ENCODE measurements at regions not wholly inside any gene's neighbourhood (a gene's known extent, or its start where the extent isn't known, plus 50 kb on each side); places are given as distances from the start of the nearest gene placed in this dataset.
"Not testable (repeated sequence)": the region's sequence is repeated elsewhere in the genome, so short reads cannot be mapped to it uniquely, and the experiment has no call there.

DNA sequence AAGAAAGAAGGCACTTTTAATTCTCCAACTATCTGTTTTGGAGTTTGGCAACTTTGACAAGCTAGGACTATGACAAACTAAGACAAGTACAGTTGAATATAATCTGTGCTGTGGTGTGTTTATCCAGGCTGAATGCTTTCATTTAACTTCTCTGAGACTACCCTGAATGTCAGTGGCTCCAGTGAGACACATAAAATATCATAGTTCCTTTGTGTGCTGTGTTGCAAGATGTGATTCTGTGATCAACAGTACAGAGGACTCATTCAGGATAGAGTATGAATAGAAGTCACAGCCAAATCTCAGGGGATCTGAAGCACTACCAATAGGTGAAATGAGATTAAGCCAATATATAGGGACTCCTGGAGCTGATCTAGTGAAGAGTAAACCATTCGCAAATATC, 876.9 kb upstream of the FBXO33 start:
- no peak for DNase-seq (ENCODE audit: low read depth in 2 of 3, low spot score in 2 of 3)

DNA sequence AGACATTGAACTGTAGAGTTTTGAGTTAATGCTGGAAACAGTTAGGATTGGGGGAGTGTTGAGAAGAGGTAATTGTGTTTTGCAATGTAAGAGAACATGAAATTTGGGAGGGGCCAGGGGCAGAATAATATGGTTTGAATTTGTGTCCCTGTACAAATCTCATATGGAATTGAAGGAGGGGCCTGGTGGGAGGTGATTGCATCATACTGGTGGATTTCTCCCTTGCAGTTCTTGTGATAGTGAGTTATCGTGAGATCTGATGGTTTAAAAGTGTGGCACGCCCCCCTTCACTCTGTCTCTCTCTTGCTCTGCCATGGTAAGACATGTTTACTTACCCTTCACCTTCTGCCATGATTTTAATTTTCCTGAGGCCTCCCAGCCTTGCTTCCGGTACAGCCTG, 876.0 kb upstream of the FBXO33 start:
- DNase-seq (ENCODE audit: low read depth in 2 of 3, low spot score in 2 of 3), result no peak

GRCh38 chr14:40296821-40297220, 864.6 kb upstream of the FBXO33 start:
- DNase-seq (ENCODE audit: low read depth in 2 of 3, low spot score in 2 of 3), result no peak

GRCh38 chr14:40292664-40293063, 860.4 kb upstream of the FBXO33 start:
- no peak for DNase-seq (ENCODE audit: low read depth in 2 of 3, low spot score in 2 of 3)

- DNase-seq (ENCODE audit: low read depth in 2 of 3, low spot score in 2 of 3), result no peak
Measured at GRCh38 chr14:40282196-40282595, 850.0 kb upstream of the FBXO33 start.

DNA sequence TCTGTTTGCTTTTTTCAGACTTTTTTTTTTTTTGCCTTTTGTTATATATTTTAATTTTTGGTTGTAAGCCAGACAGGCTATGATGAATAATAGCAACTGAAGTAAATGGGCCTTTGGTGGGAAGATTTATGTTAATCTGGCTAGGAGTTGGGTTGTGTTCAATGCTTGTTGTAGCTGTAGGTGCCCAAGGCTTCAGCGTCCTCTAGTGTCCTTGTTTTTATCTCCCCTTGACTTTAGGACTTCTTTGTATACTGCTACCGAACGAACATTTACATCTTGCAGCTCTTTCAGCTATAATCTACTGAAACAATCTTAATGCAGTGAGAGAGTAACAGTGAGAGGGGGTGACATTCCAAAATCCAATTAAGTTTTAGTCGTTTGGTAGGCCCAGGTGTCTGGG, 848.4 kb upstream of the FBXO33 start:
- no peak for DNase-seq (ENCODE audit: low read depth in 2 of 3, low spot score in 2 of 3)

DNA sequence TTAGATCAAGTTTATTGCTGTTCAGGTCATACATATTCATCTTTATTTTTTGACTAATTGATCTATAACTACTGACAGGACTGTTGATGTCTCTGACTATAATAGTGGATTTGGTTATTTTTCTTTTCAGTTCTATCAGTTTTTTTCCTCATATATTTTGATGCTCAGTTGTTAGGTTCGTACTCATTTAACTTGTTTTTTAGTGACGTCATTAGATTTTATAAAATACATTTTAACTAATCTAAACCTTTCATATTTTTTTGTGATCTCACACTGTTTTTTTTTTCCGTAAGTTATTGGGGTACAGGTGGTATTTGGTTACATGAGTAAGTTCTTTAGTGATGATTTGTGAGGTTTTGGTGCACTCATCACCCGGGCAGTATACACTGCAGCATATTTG, 841.2 kb upstream of the FBXO33 start:
- no peak for DNase-seq (ENCODE audit: low read depth in 2 of 3, low spot score in 2 of 3)

GRCh38 chr14:40271480-40271879, 839.2 kb upstream of the FBXO33 start:
- no peak for DNase-seq (ENCODE audit: low read depth in 2 of 3, low spot score in 2 of 3)

DNA sequence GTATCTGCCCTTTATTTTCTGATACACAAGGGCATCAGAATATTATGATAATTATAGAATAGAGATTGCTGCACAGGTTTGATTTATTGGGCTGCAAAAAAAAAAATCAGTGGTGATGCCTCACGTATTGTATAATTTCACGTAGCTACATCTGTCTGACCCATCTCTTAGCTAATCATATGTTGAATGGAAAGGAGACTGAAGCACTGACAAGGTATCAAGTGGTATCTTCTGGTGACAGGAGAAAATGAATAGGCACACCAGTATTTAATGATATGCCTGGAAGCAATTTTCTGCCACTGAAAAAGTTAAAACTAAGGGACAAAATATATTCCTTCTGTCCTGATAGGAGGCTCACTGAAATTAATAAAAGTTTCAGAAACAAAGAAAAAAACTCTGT, 837.2 kb upstream of the FBXO33 start:
- no peak for DNase-seq (ENCODE audit: low read depth in 2 of 3, low spot score in 2 of 3)

- no peak for DNase-seq (ENCODE audit: low read depth in 2 of 3, low spot score in 2 of 3)
Measured at GRCh38 chr14:40268236-40268635, 836.0 kb upstream of the FBXO33 start.

DNA sequence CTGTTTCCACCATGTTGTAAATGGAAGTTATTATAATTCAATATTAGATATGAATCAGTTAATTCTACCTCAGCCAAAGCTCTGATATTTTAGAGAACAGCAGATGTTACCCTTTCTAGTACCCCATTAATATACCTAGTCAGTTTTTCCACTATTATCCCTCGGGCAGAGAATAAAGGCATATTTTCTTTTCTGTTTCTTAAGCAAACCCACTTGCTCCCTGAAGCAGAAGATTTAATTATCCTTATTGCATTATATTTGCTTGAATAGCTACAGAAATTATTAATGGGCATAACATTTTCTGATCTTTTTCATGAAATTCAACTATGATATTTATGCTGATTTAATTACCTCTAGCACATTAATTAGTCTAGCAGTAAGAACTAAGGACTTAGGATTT, 832.9 kb upstream of the FBXO33 start:
- DNase-seq (ENCODE audit: low read depth in 2 of 3, low spot score in 2 of 3), result no peak

- no peak for DNase-seq (ENCODE audit: low read depth in 2 of 3, low spot score in 2 of 3)
Measured at GRCh38 chr14:40252817-40253447, 820.7 kb upstream of the FBXO33 start.

- DNase-seq (ENCODE audit: low read depth in 2 of 3, low spot score in 2 of 3), result no peak
Measured at GRCh38 chr14:40248671-40249070, 816.4 kb upstream of the FBXO33 start.

DNA sequence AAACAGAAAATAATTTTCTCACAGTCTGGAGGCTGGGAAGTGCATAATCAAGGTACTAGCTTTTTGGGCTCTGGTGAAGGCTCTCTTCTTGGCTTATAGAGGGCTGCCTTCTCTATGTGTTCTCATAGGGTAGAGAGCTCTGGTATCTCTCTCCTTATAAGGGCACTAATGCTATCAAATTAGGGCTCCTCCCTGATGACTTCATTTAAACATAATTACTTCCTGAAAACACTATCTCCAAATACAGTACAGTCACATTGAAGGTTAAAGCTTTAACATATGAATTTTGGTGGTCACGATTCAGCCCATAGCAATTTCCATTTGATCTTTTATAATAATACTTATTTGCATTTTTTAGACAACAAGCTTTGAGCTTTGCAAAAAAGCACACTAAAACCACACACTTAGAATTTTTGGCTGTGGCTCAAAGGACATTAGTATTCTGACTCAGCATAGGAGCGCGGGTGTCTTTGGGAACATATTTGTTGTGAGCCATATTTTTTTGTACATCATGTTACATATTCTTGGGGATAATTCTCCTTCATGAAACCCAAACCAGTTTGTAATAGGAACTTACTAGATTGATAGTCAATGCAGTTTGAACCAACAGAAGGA, 808.1 kb upstream of the FBXO33 start:
- no peak for DNase-seq (ENCODE audit: low read depth in 2 of 3, low spot score in 2 of 3)

DNA sequence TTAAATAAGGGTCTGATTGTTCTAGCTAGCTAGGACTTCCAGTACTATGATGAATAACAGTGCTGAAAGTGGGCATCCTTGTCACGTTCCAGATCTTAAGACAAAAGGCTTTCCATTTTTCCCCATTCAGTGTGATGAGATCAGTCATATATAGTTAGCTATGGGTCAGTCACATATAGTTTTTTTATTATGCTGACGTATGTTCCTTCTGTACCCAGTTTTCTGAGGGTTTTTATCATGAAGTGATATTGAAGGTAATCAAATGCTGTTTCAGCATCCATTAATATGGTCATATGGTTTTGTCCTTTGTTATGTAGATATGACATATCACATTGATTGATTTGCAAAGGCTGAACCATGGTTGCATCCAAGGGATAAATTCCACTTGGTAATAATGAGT, 800.1 kb upstream of the FBXO33 start:
- no peak for DNase-seq (ENCODE audit: low read depth in 2 of 3, low spot score in 2 of 3)

GRCh38 chr14:40229676-40230075, 797.4 kb upstream of the FBXO33 start:
- no peak for DNase-seq (ENCODE audit: low read depth in 2 of 3, low spot score in 2 of 3)

DNA sequence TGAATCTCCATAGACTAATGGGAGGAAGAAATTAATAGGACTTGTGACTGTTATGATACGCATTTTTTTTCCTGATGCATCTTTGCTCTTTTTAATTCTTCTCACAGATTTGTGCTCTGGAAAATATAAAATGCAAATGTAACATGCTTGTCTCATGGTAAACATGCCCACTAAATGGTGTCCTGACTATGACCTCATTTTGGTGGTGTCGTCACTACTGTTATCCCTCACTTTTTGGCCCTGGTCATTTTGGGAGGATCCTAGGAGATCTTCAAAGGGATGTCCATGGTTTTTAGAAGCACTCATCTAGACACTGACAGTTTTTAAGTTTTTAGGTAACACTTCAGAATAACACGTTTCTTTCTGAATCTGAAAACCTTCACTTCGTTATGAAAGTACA, 790.8 kb upstream of the FBXO33 start:
- DNase-seq (ENCODE audit: low read depth in 2 of 3, low spot score in 2 of 3), result no peak

- no peak for DNase-seq (ENCODE audit: low read depth in 2 of 3, low spot score in 2 of 3)
Measured at GRCh38 chr14:40221428-40221827, 789.2 kb upstream of the FBXO33 start.

DNA sequence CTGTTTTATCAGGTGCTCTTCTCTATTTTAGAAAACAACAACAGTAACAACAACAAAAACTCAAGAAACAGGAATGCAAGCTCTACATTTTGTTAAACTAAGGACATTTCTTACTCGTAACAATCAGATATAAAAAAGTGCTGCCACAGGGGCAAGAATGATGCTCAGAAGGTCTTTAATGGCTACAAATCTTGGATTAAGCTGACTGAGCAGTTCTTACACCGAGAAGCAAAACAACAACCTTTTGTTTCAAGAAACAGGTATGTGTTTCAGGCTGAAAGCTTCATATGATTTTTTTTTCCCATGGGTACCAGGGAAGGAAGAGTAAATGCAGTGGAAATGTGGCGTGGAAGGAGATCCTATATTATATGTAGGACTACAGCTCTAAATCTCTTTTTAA, 786.8 kb upstream of the FBXO33 start:
- no peak for DNase-seq (ENCODE audit: low read depth in 2 of 3, low spot score in 2 of 3)

DNA sequence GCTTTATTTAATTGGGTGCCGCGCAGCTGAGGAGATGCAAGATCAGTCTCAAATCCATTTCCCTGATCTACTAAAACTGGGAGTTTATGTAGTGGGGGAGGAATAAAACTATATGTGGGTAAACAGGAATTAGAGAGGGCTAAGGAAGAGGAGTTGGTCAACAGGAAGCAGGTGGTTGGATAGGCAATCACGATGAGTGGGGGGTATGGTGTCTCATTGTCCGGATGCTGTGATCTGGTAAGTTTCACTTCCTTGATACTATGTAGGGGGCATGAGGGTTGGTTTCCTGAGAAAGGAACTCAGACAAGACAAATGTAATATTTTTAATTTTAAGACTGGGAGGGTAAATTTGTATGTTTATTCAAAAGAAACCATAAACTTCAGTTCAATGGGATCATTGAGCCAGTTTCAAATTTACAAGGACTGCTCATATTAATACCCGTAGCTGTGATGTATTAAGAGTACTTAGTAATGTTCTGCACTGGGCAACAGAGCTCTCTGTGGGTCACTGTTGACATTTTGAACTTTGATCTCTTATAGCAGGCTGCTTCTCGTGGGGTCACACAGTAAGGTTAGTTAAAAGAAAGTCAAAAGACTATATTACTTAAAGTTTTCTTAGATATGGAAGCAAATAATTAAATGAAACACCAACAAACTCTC, 786.2 kb upstream of the FBXO33 start:
- DNase-seq (ENCODE audit: low read depth in 2 of 3, low spot score in 2 of 3), result no peak

DNA sequence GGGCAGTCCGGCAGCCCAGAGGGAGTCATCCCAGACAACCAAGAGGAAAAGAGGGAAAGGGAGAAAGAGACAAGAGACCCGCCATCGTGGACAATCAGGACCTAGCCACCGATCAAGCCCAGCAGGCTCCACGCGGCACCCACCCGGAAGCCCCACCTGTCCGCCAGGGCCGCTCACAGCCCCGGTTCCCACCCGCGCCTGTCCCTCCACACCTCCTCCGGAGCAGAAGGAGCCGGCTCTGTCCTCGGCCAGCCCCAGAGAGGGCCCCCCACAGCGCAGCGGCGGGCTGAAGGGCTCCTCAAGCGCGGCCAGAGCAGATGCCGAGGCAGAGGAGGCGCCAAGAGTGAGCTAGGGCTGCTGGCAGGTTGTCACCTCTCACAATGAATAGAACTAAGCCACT, 784.7 kb upstream of the FBXO33 start:
- no peak for DNase-seq (ENCODE audit: low read depth in 2 of 3, low spot score in 2 of 3)

DNA sequence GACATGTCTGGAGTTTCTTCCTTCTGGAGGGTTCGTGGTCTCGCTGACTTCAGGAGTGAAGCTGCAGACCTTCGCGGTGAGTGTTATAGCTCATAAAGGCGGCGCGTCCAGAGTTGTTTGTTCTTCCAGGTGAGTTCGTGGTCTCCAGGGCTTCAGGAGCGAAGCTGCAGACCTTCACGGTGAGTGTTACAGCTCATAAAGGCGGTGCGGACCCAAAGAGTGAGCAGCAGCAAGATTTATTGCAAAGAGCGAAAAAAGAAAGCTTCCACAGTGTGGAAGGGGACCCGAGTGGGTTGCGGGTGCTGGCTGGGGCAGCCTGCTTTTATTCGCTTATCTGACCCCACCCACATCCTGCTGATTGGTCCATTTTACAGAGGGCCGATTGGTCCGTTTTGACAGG, 784.2 kb upstream of the FBXO33 start:
- DNase-seq (ENCODE audit: low read depth in 2 of 3, low spot score in 2 of 3), result not testable (repeated sequence)

All from hematopoietic multipotent progenitor cell (in vitro differentiated cells).